T follicular helper cell (primary cell): ENCODE measurements at regions not wholly inside any gene's neighbourhood (a gene's known extent, or its start where the extent isn't known, plus 50 kb on each side); places are given as distances from the start of the nearest gene placed in this dataset.

Experiments used
- DNase-seq: peaks from one replicate; pipeline ENCODE4 v3.0.0-alpha.2; 2020; ENCODE audit warnings: low read depth

DNA sequence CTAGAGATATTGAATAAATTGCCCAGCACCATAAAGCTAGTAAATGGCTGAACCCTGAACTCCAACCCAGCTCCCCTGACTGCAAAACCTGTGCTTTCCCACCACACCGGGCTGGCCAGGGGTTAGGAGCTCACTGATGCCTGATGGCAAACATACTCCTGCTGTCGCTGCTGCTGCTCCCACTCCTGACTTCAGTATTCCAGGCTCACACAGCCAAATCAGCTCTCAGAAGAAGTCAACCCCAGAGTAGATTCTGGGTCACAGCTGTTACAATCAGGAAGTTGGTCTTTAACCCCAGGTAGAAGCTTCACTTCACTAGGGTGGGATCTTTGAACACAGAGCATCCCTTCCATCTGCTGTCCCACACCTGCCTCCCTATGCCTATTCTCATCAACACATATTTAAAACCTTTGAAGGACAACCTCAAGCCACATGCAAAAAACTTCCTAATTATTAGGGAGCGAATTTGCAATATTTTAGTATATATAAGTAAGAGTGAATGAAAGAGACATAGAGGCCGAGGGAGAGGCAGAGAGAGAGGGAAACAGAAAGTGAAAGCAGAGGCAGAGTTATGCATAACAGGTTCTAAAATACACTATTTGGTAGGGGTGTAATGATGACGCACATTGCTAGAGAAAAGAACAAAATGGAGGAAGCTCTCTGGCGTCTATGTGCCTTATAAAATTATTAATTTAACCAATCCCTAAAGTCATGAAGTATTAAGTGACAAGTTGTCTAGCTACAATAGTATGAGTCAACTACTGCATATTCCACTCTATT is 99.4 kb upstream of the SERP2 start:
- no peak for DNase-seq

DNA sequence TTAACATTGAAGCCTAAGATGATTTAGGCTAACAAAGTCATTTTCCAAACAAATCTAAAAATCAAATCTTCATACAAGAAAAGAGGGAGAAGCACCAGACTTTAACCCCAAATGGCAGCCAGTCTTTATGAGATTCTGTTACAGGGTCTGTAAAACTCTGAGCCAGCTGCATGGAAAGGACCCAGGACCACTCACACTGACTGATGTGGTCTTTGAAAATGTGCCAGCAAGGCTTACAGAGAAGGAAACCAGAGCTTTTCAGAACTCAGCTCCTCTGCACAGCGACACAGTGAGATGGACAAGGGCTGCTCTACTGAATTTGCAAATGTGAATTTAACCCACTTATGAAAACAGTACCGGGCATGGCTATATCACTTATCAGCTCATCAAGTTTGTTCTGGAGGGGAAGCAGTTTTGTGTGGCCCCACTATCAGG is 98.8 kb upstream of the SERP2 start:
- no peak for DNase-seq

- DNase-seq, result no peak
Observed at GRCh38 chr13:44275381-44275780, 98.2 kb upstream of the SERP2 start.

DNA sequence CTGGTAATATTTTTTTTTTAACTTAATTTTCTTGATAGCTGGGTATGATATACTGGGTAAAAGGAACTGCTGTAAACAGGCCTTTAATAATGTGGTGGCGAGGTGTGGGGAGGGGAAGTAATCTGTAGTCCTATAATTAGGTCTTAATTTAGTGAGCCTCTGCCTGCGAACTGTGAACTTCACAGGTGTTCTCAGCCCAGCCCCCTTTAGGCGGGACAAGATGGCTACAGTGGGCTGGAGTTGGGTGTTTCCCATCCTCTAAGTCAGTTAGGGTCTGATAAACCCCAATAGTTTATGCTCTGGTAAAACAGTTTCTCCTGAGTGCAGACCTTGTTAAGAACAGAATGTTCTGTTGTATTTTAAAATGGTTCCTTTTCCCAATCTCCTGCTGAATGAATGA is 97.6 kb upstream of the SERP2 start:
- DNase-seq, result no peak

DNA sequence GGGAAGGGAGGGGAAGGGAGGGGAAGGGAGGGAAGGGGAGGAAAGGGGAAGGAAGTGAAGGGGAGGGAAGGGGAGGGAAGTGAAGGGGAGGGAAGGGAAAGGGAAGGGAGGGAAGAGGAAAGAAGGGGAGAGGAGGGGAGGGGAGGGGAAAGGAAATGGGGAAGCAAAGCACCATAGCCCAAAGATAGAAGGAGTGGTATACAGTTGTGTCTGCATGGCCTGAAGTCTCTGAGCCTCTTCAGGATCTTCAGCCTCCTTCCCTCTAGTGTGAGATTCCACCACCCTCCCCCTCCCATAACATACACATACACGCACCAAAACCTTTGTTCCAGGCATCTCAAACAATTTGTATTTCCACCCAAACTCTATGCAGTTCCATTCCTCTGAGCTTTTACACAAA is 96.2 kb upstream of the SERP2 start:
- no peak for DNase-seq

GRCh38 chr13:44278166-44278565 is 95.5 kb upstream of the SERP2 start:
- no peak for DNase-seq

GRCh38 chr13:44280456-44280855 is 93.2 kb upstream of the SERP2 start:
- no peak for DNase-seq

GRCh38 chr13:44281252-44282000 is 92.2 kb upstream of the SERP2 start:
- no peak for DNase-seq

DNA sequence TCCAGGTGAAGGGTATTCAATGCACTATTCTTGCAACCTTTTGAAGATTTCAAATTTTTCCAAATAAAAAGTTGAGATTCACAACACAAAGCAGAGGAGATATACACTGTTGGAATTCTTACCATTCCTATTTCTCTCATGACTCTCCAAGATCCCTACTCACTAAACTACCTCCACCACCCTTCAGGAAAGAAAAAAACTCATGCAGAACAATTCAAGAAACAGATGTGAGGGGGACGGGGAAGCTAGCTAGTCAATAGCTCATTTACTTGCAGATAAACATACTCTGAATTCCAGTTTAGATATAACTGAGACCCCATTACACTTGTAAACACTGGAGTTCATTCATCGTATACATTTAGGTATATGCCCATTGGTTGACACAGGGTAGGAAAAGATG is 90.0 kb upstream of the SERP2 start:
- no peak for DNase-seq

DNA sequence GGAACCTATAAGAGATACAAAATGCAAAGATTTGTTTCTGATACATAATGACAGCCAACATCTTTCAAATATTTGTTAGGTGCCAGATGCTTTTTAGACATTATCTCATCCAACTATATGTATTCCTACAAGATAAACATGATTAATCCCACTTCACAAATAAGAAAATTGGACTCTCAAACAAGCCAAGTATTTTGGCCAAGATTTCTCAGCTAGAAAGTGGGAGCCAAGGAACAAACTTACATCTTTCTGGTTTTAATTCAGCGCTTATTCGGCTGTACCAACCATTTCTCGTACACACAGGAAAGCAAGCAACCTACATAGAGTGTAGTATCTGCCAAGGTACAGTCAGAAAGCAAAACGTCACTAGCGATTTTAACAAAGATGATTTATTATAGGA is 85.7 kb upstream of the SERP2 start:
- DNase-seq, result no peak

GRCh38 chr13:44292545-44292944 is 81.1 kb upstream of the SERP2 start:
- no peak for DNase-seq

- no peak for DNase-seq
Observed at GRCh38 chr13:44293374-44293773, 80.2 kb upstream of the SERP2 start.

DNA sequence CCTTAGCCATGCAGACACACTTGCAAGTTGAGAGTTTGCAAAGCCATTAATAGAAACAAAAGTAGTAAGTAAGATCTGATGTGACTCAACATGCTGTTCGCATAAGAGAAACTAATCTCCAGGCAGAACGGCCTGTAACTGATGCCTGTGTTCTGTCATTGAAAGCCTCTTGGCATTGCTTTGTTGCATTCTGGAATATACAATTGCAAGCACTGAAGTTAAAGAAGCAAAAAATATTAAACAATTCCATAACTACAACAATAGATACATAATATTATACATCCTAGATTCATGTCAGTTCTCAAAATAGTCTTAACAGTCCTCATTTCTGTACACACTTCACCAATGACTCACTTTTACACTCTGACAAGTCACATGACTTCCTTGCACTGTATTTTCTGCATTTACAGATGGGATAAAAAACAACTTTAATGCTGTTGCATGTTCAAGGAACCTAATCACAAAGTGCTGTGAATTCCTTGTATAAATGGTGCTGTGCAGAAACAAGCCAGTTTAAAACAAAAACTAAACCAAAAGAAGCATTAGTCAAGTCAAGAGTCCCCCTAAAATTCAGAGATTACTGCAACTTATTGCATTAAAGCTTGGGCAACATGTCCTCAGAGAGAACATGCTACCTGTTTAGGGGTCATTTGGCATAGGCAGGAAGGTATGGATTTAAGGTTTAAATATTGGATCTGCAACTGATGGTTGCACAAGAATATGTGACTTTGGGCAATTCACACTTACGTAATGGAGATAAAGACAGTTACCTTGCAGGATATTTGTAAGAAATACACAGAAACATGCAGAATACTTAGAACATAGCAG is 79.5 kb upstream of the SERP2 start:
- no peak for DNase-seq

- DNase-seq, result no peak
Observed at GRCh38 chr13:44294876-44295275, 78.7 kb upstream of the SERP2 start.

GRCh38 chr13:44296856-44297255 is 76.8 kb upstream of the SERP2 start:
- no peak for DNase-seq

GRCh38 chr13:44298314-44298713 is 75.3 kb upstream of the SERP2 start:
- no peak for DNase-seq

- no peak for DNase-seq
Observed at GRCh38 chr13:44299152-44299943, 74.3 kb upstream of the SERP2 start.

DNA sequence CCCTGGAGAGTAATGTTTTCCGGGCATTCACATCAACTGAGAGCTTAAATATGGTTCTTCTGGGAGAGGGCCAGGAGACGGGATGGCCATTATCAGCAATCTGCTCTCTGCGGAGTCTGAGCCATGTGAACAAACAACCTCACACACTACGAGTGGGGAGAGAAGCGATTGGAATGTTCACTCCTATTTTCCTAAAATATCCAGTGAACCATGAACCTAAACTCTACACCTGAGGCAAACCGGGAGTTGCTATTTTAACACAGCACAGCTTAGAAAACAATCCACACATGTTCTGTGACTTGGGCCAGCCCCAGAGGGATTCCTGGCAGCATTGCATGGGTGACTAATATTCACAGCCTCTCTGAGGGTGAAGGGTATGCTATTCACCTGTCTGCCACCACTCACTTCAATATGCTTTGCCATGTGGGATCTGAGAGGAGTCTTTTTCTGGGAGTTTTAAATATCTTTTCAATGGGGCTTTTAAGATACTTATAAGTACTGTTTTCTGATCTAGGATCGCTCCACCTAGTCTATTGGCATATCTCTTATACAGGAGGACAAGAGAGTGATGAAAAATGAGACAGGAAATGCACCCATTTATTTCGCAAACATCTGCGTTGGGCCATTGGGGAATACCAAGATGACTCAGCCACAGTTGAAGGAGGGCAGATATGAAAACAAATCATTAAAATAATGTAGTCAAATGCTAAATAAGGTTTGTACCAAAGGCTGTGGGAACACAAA is 72.6 kb upstream of the SERP2 start:
- DNase-seq, result no peak

DNA sequence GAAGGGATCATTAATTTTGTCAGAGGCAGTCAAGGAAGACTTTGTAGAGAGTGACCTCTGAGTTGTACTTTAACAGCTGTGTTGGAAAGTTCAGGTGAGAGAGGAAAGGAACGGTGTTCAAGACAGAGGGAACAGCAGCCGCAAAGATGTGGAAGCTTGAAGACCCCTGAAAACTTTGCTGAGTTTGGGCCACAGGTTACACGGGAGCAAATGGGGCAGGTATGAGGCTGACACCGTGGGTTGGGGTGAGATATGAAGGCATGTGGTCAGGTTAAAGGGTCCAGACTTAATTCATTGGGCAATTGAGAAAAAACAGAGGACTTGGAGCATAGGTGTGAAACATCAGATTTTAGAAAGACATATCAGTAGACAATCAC is 72.0 kb upstream of the SERP2 start:
- DNase-seq, result no peak

DNA sequence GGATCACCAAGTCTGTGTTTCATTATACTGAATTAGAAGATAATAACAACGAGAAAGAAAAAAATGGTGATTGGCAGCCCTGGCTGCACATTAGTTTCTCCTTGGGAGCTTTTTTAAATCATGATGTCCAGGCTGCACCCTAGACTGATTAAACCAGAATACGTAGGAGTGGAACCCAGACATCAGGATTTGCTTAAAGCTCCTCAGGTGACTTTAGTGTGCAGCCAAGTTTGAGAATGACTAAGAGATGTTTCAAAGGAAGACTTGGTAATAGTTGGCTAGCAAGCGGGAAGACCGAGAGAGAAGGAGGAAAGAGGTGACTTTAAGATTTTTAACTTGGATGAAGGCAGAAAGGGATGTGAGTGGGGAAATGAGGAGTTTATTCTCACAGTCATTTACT is 71.4 kb upstream of the SERP2 start:
- no peak for DNase-seq

DNA sequence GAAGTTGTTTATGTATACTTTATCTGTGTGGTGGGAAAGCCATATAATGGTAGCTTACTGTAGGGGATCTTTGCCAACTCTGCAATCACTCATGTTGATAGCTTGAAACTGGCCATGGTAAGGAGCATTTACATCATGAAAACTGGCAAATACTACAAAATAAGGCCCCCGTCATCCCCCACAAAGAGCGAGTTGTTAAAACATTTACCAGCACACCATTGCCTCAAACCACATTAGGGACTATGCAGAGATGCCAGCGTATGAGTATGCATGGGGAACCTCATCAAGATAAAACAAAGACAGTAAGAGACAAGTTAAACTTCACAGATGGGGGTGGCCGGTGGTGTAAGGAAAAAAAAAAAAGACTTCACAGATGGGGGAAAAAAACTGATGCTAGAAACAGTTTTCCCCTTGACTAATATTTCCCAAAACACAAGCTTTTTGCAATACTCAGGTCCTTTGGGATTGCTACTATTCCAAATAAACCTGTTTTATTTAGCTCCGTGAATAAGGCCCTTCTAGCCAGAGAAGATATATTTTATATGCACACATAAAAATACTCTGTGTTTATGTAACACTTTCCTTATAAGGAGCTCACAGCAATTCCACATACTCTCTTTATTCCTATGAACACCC is 70.6 kb upstream of the SERP2 start:
- DNase-seq, result no peak
